Neural progenitor cell (in vitro differentiated cells): ENCODE measurements at regions not wholly inside any gene's neighbourhood (a gene's known extent, or its start where the extent isn't known, plus 50 kb on each side); places are given as distances from the start of the nearest gene placed in this dataset.

ENCODE experiments used
- CTCF ChIP-seq: fragments of 200-600 bp; sonication (generic); IDR thresholded peaks from 2 replicates; pipeline ENCODE4 v1.5.1; 2017; ENCODE audit warnings: antibody characterized with exemption, mild to moderate bottlenecking
- EZH2 ChIP-seq: fragments of 200-600 bp; sonication (generic); IDR thresholded peaks from 2 replicates; pipeline ENCODE4 v1.6.1; 2017; ENCODE audit warnings: antibody characterized with exemption, mild to moderate bottlenecking, moderate library complexity
- EZH2phosphoT487 ChIP-seq: fragments of 200-600 bp; sonication (generic); IDR thresholded peaks from 2 replicates; pipeline ENCODE4 v1.6.1; 2017; ENCODE audit warnings: antibody characterized with exemption

- TF ChIP-seq CTCF (no peak), EZH2phosphoT487 (no peak), EZH2 (no peak)
Measured at GRCh38 chr5:165460911-165461310, 1955.5 kb downstream of the MAT2B start.
